Stromal cell of bone marrow (primary cell): ENCODE measurements at regions not wholly inside any gene's neighbourhood (a gene's known extent, or its start where the extent isn't known, plus 50 kb on each side); places are given as distances from the start of the nearest gene placed in this dataset.
"Not testable (repeated sequence)": the region's sequence is repeated elsewhere in the genome, so short reads cannot be mapped to it uniquely, and the experiment has no call there.

Experiments
- DNase-seq: peaks from one replicate; pipeline ENCODE4 v3.0.0-alpha.2; 2012; ENCODE audit warnings: low read depth

- DNase-seq: no peak
Measured at GRCh38 chr3:80734920-80735319, 967.1 kb upstream of the ROBO1 start.

GRCh38 chr3:80734483-80734882 lies 966.7 kb upstream of the ROBO1 start:
- DNase-seq: no peak

- DNase-seq: peak; percentile 18
Measured at GRCh38 chr3:80733522-80734176, 965.9 kb upstream of the ROBO1 start.

- not testable (repeated sequence) for DNase-seq
Measured at GRCh38 chr3:80727561-80727960, 959.8 kb upstream of the ROBO1 start.

GRCh38 chr3:80709597-80710322 lies 942.0 kb upstream of the ROBO1 start:
- not testable (repeated sequence) for DNase-seq

GRCh38 chr3:80705290-80705689 lies 937.5 kb upstream of the ROBO1 start:
- no peak for DNase-seq

DNA sequence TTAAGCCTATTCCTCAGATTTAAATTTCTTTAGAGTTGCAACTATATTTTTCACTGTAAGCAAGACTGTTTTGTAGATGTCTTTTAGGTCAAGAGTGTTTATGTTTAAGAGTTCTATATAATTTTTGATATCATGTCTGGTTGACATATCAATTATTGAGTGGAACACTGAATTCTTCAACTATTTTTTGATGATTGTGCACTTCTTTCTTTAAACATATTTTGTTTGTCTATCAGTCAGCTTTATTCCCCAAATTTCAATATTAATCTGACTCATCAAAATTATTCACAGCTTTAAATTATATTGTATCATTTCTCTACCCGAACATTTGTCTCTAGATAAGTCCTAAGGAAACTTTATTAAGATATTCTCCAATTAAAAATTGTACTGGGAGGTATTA lies 933.6 kb upstream of the ROBO1 start:
- DNase-seq: no peak

DNA sequence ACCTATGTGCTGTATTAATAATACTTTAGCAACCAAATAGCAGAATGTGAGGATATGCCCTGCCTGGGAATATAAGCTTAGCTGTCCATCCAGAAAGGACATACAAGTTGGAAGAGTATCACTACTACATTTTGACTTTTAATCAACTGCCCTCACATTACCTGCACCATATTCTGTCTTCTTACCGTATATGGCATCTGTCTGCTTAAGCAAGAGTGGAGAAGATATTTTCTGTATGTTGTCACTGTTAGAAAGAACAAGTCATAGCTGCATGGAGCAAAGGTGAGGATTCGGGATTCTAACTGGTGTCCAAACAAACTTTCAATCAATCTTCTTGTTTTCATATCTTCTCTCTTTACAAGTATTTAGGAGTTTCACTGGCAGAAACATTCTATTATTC lies 929.5 kb upstream of the ROBO1 start:
- DNase-seq: no peak

DNA sequence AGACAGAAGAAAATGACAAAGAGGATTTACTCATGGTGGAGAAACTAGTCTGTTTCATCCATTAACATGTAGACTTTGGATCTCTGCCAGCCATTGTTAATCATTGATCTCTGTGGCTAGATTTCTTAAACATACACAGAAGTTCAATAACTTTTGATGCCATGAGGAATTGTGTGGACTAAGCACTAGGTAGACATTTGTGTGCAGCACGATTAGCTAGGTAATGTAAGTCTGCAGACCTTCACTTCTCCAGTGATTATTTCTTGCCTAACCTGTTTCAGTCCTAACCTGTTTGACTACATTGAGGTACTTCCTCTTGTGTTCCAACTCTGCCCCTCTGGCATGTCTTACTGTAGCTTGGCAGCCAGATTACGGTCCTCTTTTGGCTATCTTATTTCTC lies 928.5 kb upstream of the ROBO1 start:
- no peak for DNase-seq

- DNase-seq: no peak
Measured at GRCh38 chr3:80688814-80689213, 921.0 kb upstream of the ROBO1 start.

DNA sequence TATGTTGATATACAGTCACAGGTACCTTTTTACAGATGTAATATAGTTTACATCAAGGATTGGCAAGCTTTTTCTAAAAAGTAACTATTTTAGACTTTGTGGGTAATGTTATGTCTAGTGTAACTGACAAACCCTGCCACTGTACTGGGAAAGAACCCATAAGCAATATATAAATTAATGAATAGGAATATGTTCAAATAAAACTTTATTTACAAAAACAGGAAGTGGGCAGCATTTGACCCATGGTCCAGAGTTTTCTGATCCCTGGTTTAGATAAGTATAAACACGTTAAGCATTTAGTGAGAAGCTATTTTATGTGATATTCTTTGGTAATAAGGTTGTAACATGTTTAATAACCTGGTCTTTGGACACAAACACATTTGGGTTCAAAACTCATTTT lies 915.2 kb upstream of the ROBO1 start:
- no peak for DNase-seq

- DNase-seq: no peak
Measured at GRCh38 chr3:80682235-80682634, 914.4 kb upstream of the ROBO1 start.

DNA sequence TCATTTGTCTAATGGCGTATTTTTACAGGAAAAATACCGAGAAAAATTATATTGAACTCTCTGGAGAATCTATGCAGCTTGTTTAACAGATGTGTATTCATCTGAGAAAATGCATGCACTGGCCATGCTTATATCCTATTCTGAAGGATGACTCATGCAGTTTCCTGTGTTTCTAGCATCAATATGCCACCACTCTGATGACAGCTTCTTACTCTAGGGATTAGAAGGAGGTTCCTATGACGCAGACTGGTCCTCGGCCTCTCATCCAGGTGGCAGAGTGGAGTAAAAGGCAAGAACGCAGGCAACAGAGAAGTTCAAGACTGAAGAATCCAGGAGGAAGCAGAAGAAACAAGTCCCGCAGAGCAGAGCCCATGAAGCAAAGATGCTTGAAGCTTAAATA lies 910.0 kb upstream of the ROBO1 start:
- DNase-seq: no peak

GRCh38 chr3:80676866-80677265 lies 909.1 kb upstream of the ROBO1 start:
- no peak for DNase-seq

DNA sequence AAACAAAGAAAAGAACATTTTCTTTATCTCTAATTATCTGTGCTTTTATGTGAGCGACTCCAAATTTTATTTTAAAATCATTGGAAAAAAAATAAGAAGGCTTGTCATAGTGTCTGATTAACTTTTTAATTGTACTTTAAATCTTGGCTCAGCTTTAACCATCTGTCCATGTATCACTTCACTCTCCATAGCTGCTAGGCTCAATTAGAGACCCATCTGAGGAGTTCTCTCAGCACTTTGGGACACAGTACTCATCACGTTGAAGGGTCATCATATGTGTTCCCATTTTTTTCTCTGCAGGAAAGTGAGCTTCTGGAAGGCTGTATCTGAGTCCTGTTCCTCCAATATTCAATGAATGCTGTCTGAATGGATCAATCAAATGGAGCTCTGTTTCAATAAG lies 908.5 kb upstream of the ROBO1 start:
- DNase-seq: no peak

DNA sequence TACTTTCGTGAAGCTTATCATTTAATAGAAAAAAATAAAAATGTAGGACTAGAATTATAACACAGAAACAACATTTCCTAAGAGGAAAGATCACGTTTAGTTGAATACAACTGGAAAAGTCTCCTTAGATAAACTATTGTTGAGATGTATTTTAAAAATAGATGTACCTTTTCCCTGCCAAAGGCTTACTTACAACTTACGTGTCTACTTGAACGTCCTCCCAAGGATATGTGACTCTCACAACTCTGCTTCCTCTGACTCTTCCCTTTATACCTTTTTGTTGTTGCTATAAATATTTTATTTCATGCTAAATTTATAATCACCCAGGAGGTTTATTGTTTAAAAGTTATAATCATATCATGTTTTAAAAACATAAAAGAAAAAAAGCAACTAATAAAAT lies 908.0 kb upstream of the ROBO1 start:
- DNase-seq: no peak

- DNase-seq: no peak
Measured at GRCh38 chr3:80668600-80669294, 900.9 kb upstream of the ROBO1 start.

- DNase-seq: no peak
Measured at GRCh38 chr3:80668100-80668499, 900.3 kb upstream of the ROBO1 start.

DNA sequence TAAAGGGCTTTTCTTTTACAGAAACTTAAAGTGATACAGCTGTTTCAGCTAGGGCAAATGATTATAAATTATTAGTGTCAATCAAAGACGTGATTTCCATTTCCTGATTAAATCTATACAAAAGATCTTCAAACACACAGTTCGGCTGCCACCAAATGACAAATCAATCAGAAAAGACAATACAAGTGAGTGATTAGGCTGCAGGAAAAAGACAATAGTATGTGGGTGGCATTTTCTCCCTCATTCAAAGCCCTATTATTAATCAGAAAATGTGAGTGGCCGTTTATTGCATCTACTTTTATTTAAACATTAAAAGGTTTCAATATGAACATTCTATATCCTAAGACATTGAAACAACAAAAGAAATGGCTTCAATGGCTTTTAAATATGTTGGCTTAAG lies 895.6 kb upstream of the ROBO1 start:
- DNase-seq: no peak

DNA sequence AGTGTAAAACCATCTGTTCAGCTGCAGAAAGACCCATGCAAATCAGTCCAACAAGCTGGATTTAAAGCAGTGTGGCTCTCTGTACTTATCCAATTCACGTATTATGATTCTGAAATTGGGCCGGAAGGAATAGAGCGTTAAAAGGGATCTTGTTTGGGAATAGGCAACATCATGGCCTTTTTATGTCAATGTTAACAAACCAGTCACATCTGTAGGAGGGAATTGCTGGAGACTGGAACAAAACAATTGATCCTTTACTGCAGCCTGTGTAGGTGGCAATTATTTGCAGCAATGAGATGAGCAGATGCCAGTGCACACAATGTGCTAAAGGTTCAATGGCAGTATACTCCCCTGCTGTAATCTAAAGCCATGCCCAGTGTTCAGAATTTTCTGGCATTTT lies 887.4 kb upstream of the ROBO1 start:
- DNase-seq: no peak

- DNase-seq: no peak
Measured at GRCh38 chr3:80649170-80649569, 881.4 kb upstream of the ROBO1 start.

- no peak for DNase-seq
Measured at GRCh38 chr3:80643421-80643820, 875.6 kb upstream of the ROBO1 start.
